Iris pigment epithelial cell (primary cell): ENCODE measurements at regions not wholly inside any gene's neighbourhood (a gene's known extent, or its start where the extent isn't known, plus 50 kb on each side); places are given as distances from the start of the nearest gene placed in this dataset.
A peak's percentile ranks its signal among the peaks of the same experiment; 100 is the strongest.
"Not testable (repeated sequence)": the region's sequence is repeated elsewhere in the genome, so short reads cannot be mapped to it uniquely, and the experiment has no call there.

Source experiments
- DNase-seq: peaks from one replicate; pipeline ENCODE4 v3.0.0-alpha.2; 2011; ENCODE audit warnings: low read depth

- DNase-seq: no peak
Measured at GRCh38 chr22:49525801-49526535, 301.7 kb downstream of the BRD1 start.

GRCh38 chr22:49525360-49525759, 302.3 kb downstream of the BRD1 start:
- DNase-seq: no peak

GRCh38 chr22:49524362-49524761, 303.3 kb downstream of the BRD1 start:
- DNase-seq: no peak

- DNase-seq: no peak
Measured at GRCh38 chr22:49523374-49524008, 304.2 kb downstream of the BRD1 start.

- no peak for DNase-seq
Measured at GRCh38 chr22:49522582-49523373, 304.9 kb downstream of the BRD1 start.

GRCh38 chr22:49521787-49522224, 305.9 kb downstream of the BRD1 start:
- DNase-seq: no peak

GRCh38 chr22:49519117-49519737, 308.4 kb downstream of the BRD1 start:
- DNase-seq: no peak

- no peak for DNase-seq
Measured at GRCh38 chr22:49518436-49518970, 309.2 kb downstream of the BRD1 start.

GRCh38 chr22:49517667-49518185, 309.9 kb downstream of the BRD1 start:
- no peak for DNase-seq

- no peak for DNase-seq
Measured at GRCh38 chr22:49517211-49517610, 310.5 kb downstream of the BRD1 start.

GRCh38 chr22:49515475-49515874, 312.2 kb downstream of the BRD1 start:
- peak; percentile 2 for DNase-seq

GRCh38 chr22:49514641-49515040, 313.0 kb downstream of the BRD1 start:
- DNase-seq: no peak

- no peak for DNase-seq
Measured at GRCh38 chr22:49514211-49514610, 313.5 kb downstream of the BRD1 start.

- DNase-seq: no peak
Measured at GRCh38 chr22:49513358-49513851, 314.3 kb downstream of the BRD1 start.

GRCh38 chr22:49512487-49513165, 315.0 kb downstream of the BRD1 start:
- DNase-seq: no peak

GRCh38 chr22:49511393-49512189, 316.1 kb downstream of the BRD1 start:
- DNase-seq: not testable (repeated sequence)

- DNase-seq: no peak
Measured at GRCh38 chr22:49510718-49511117, 317.0 kb downstream of the BRD1 start.

- DNase-seq: no peak
Measured at GRCh38 chr22:49509016-49509415, 318.7 kb downstream of the BRD1 start.

- DNase-seq: no peak
Measured at GRCh38 chr22:49508561-49508960, 319.1 kb downstream of the BRD1 start.

GRCh38 chr22:49507607-49508292, 319.9 kb downstream of the BRD1 start:
- DNase-seq: no peak
